ENCODE measurements at regions not wholly inside any gene's neighbourhood (a gene's known extent, or its start where the extent isn't known, plus 50 kb on each side); places are given as distances from the start of the nearest gene placed in this dataset.
"Not testable (repeated sequence)": the region's sequence is repeated elsewhere in the genome, so short reads cannot be mapped to it uniquely, and the experiment has no call there.

DNA sequence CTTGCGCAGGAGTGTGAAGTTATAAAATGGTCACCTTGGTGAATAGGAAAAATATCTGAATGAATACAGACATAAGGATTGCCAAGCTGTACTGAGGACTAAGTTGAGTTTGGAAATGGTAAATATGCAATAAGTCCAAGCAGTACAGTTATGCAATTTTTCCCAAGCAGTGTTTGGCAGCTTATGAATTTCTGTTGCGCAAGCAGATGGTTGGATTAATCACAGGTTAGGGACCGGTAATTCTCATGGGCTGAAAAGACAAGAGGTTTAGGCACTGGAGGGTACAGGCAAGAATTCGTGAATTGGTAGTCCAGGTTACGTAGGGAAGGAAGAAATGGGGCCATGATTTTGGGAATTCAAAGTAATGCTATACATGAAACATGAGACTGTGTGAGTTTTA is 210.3 kb downstream of the RAP2B start:
- in situ Hi-C loops (cut with HindIII; ENCODE audit: low pct_unique_long_range_greater_than_20kb, low sequenced_read_pairs), result no loop called here
- no peak for TF ChIP-seq JUND (IDR thresholded peaks at IDR 0.05; ENCODE audit: low read depth)
- peak in 1 of 2 experiments; percentile 25 for DNase-seq (ENCODE audit: low read depth in 1 of 2, low spot score in 1 of 2)

DNA sequence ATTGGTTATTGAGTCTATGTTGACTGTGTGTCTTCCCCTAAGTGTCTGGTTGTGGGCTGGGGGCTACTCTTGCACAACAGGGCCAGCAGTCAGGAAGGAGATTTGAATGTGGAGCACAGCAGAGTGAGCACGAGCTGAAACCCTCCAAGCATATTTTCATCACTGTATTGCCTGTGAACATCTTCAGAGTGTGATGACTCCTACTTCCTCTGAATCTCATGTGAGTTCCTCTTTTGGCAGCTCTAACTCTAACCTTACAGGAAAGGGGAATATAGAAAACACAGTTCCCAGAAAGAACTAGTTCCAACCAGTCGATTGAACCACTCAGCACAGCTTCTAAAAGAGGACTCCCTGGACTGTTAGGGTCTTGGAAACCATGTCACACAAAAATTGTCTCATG is 211.6 kb downstream of the RAP2B start:
- DNase-seq (ENCODE audit: low read depth in 1 of 2, low spot score in 1 of 2), result no peak
- TF ChIP-seq JUND (IDR thresholded peaks at IDR 0.05; ENCODE audit: low read depth), result no peak
- in situ Hi-C loops (cut with HindIII; ENCODE audit: low pct_unique_long_range_greater_than_20kb, low sequenced_read_pairs), result no loop called here

DNA sequence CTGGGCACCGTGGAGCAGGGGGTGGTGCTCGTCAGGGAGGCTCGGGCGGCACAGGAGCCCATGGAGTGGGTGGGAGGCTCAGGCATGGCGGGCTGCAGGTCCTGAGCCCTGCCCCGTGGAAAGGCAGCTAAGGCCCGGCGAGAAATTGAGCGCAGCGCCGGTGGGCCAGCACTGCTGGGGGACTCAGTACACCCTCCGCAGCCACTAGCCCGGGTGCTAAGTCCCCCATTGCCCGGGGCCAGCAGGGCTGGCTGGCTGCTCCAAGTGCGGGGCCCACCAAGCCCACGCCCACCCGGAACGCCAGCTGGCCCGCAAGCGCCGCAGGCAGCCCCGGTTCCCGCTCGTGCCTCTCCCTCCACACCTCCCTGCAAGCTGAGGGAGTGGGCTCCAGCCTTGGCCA is 216.3 kb downstream of the RAP2B start:
- in situ Hi-C loops (cut with HindIII; ENCODE audit: low pct_unique_long_range_greater_than_20kb, low sequenced_read_pairs); DNase-seq (ENCODE audit: low read depth in 1 of 2, low spot score in 1 of 2): not testable (repeated sequence)

DNA sequence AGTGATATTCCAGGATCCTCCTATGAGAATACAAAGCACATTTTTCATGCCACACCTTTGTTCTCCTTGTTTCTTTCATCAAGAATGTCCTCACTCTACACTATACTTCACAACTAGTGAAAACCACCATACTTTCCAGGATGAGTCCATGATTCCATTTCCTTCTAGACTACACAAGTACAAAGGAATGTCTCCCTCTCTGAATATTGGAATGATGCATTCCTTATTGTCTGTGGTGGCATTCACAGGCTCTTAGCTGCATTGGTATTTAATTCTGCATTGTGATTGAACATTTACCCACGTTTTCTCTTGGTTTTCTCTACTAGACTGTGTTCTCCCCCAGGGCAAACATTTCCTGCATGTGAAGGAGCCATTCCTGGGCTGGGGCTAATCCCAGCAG is 217.5 kb downstream of the RAP2B start:
- no peak for DNase-seq (ENCODE audit: low read depth in 1 of 2, low spot score in 1 of 2)
- no peak for TF ChIP-seq JUND (IDR thresholded peaks at IDR 0.05; ENCODE audit: low read depth)
- in situ Hi-C loops (cut with HindIII; ENCODE audit: low pct_unique_long_range_greater_than_20kb, low sequenced_read_pairs), result no loop called here

DNA sequence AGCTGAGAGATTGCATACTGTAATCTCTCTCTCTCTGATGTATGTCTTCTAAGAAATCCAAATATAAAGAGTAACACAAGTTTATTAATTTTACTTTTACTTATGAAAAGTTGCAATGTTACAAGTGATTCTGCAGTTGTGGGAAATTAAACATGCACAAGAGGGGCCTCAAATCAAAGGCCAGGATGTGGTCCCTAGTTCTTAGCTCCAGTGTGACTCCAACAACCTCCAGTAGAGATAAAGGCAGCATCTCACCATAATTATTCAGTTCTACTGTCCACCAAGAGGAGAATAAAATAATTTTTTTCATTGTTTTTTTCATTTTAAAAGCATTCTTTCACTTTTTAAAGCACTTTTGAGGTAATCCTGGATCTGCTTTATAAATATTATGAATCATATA is 223.3 kb downstream of the RAP2B start:
- TF ChIP-seq JUND (IDR thresholded peaks at IDR 0.05; ENCODE audit: low read depth), result no peak
- DNase-seq (ENCODE audit: low read depth in 1 of 2, low spot score in 1 of 2), result no peak
- in situ Hi-C loops (cut with HindIII; ENCODE audit: low pct_unique_long_range_greater_than_20kb, low sequenced_read_pairs), result no loop called here

DNA sequence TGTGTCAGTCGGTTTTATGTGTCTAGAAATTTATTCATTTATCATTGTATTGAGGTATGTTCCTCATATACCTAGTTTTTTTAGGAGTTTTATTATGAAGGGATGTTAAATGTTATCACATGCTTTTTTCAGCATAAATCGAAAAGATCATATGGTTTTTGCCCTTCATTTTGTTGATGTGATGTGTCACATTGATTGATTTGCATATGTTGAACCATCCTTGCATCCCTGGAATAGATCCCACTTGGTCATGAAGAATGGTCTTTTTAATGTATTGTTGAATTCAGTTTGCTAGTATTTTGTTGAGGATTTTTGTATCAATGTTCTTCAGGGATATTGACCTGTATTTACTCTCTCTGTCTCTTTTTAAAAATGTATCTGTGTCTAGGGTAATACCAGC is 230.3 kb downstream of the RAP2B start:
- no peak for DNase-seq (ENCODE audit: low read depth in 1 of 2, low spot score in 1 of 2)
- no peak for TF ChIP-seq JUND (IDR thresholded peaks at IDR 0.05; ENCODE audit: low read depth)
- in situ Hi-C loops (cut with HindIII; ENCODE audit: low pct_unique_long_range_greater_than_20kb, low sequenced_read_pairs), result no loop called here

DNA sequence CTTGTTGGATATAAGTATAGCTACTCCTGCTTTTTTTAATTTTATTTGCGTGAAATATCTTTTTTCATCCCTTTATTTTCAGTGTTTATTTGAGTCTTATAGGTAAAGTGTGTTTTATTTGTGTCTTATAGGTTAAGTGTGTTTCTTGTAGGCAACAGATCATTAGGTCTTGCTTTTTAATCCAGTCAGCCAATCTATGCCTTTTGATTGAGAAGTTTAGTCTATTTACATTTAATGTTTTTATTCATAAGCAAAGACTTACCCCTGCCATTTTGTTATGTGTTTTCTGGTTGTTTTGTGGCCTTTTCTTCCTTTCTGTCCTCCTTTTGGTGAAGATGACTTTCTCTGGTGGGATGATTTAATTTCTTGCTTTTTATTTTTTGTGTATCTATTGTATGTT is 232.0 kb downstream of the RAP2B start:
- no peak for DNase-seq (ENCODE audit: low read depth in 1 of 2, low spot score in 1 of 2)
- TF ChIP-seq JUND (IDR thresholded peaks at IDR 0.05; ENCODE audit: low read depth), result no peak
- in situ Hi-C loops (cut with HindIII; ENCODE audit: low pct_unique_long_range_greater_than_20kb, low sequenced_read_pairs), result no loop called here

DNA sequence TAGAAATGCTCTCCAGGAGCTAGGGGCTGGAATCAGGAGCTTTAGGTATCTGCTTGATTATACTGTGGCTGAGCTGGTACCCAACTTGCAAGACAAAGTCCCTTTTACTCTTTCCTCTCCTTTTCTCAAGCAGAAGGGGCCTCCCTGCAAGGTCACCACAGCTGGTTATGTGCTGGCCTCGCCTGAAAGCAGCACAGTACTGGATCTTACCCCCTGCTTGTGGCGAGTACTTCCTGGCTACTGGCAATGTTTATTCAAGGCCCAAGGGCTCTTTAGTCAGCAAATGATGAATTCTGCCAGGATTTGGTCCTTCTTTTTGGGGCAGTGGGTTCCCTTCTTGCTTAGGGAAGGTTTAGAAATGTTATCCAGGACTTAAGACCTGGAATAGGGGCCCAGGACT is 234.6 kb downstream of the RAP2B start:
- no peak for TF ChIP-seq JUND (IDR thresholded peaks at IDR 0.05; ENCODE audit: low read depth)
- in situ Hi-C loops (cut with HindIII; ENCODE audit: low pct_unique_long_range_greater_than_20kb, low sequenced_read_pairs), result no loop called here
- DNase-seq (ENCODE audit: low read depth in 1 of 2, low spot score in 1 of 2), result no peak

DNA sequence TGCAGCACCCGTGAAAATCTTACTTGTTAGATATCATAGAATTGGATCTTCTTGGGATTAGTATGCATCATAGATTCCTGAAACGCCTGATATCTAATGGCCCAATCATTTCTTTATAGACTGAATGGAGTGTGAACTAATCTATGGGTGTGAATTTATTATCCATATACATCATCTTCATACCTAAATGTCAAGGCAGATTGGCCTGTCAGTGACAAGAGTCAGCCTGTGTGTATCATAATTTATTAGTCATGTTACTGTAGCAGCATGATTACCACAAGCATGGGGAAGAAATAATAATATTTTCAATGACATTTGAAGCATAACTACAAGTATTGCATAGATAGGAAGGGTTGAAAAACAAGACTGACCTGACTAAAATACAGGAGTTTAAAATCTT is 235.8 kb downstream of the RAP2B start:
- DNase-seq (ENCODE audit: low read depth in 1 of 2, low spot score in 1 of 2), result no peak
- no peak for TF ChIP-seq JUND (IDR thresholded peaks at IDR 0.05; ENCODE audit: low read depth)
- in situ Hi-C loops (cut with HindIII; ENCODE audit: low pct_unique_long_range_greater_than_20kb, low sequenced_read_pairs), result no loop called here

DNA sequence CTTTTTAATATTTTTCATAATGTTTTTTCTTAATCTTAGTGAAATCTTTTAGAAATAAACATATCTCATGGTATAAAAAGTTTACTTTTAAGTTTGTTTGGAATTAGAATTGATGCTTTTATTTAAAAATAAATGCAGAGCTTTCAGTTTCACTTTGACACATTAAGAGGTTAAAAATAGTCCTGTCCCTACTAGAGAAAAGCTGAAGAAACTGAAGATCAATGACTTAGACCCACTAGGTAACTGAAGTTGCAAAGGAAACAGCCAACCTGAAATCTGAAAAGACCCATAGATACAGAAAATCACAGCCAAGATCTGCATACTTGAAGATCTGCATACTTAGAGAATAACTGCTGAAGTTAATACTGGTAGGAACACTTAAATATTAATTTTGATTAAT is 237.6 kb downstream of the RAP2B start:
- DNase-seq (ENCODE audit: low read depth in 1 of 2, low spot score in 1 of 2), result no peak
- in situ Hi-C loops (cut with HindIII; ENCODE audit: low pct_unique_long_range_greater_than_20kb, low sequenced_read_pairs), result no loop called here
- no peak for TF ChIP-seq JUND (IDR thresholded peaks at IDR 0.05; ENCODE audit: low read depth)

DNA sequence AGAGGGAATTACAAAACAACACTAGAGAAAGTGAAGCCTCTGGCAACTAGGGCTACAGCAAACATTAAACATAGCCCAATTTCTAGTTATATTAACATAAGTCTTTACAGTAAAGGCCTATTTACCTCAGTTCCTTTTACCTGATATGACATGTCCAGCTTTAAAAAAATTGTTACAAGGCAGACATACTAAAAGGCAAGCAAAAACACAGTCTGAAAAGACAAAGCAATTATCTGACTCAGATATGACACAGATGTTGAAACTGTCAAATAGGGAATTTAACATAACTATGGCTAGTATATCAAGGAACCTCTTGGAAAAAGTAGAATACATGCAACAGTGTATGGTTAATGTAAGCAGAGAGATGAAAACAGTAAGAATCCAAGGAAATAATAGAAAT is 238.6 kb downstream of the RAP2B start:
- in situ Hi-C loops (cut with HindIII; ENCODE audit: low pct_unique_long_range_greater_than_20kb, low sequenced_read_pairs), result no loop called here
- no peak for DNase-seq (ENCODE audit: low read depth in 1 of 2, low spot score in 1 of 2)
- no peak for TF ChIP-seq JUND (IDR thresholded peaks at IDR 0.05; ENCODE audit: low read depth)

DNA sequence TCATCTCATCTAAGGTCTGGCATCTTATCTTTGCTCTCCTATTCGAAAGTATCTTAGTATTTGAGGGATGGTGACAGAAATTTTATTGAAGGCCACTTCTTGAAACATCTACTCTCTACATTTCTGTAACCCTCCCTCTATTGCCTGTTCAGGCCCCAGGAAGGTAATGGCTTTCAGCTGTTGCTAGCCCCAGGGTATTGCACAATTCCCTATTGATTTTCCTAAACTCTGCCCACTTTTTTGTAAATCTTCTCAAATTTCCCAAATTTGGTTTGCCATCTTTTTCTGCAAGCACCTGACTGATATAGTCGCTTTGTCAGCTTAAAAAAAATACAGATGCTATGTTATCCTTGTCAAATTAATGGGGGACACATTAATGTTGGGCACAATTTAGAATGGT is 242.1 kb downstream of the RAP2B start:
- no peak for DNase-seq (ENCODE audit: low read depth in 1 of 2, low spot score in 1 of 2)
- in situ Hi-C loops (cut with HindIII; ENCODE audit: low pct_unique_long_range_greater_than_20kb, low sequenced_read_pairs), result no loop called here
- TF ChIP-seq JUND (IDR thresholded peaks at IDR 0.05; ENCODE audit: low read depth), result no peak

DNA sequence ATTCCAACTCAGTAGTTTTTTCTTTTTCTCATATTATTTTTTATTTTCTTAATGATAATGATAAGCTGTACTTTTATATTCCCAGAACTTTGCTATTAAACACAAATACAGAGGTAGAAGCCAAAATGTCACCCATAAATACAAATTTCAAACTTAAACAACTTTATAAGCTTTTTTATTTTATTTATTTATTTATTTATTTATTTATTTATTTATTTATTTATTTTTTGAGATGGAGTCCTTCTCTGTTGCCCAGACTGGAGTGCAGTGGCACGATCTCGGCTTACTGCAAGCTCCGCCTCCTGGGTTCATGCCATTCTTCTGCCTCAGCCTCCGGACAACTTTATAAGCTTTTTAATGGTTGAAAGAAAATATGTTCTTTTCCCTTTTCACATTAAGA is 243.3 kb downstream of the RAP2B start:
- in situ Hi-C loops (cut with HindIII; ENCODE audit: low pct_unique_long_range_greater_than_20kb, low sequenced_read_pairs); DNase-seq (ENCODE audit: low read depth in 1 of 2, low spot score in 1 of 2): not testable (repeated sequence)

DNA sequence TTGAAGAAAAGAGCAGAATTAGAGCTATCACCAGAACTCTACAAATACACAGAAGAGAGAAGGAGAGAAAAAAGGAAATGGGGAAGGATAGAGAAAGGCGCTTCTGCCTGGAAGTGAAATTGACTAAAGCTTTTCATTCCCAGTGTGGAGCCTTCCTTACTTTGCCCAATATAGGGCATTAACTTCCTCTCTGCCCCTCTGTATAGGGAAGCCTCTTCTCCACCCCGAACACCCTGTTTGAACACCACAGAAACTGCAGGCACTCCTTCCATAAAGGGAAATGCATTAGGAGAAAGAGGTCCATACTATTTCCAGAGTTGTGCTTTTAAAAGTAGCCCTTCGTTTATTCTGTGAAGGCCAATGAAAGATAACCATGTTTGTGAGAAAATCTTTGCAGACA is 248.5 kb downstream of the RAP2B start:
- in situ Hi-C loops (cut with HindIII; ENCODE audit: low pct_unique_long_range_greater_than_20kb, low sequenced_read_pairs), result no loop called here
- DNase-seq (ENCODE audit: low read depth in 1 of 2, low spot score in 1 of 2), result no peak

DNA sequence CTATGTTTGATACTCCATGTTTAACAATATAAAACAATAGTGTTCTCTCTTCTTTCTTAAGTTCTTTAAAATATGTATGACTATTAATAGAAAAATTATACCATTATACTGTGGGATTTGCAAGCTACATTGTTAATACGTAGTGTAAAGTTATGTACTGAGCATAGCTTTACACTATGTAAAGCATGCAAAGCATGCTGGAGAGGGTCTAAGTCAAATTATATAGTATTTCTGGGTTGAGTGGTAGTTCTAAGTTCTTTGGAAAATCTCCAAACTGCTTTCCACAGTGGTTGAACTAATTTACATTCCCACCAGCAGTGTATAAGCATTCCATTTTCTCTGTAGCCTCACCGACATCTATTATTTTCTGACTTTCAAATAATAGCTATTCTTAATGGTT is 253.0 kb downstream of the RAP2B start:
- no peak for TF ChIP-seq JUND (IDR thresholded peaks at IDR 0.05; ENCODE audit: low read depth)
- no peak for DNase-seq (ENCODE audit: low read depth in 1 of 2, low spot score in 1 of 2)
- in situ Hi-C loops (cut with HindIII; ENCODE audit: low pct_unique_long_range_greater_than_20kb, low sequenced_read_pairs), result no loop called here

More for the DNA sequence above, 248.5 kb downstream of the RAP2B start:
- TF ChIP-seq JUND (IDR thresholded peaks at IDR 0.05; ENCODE audit: low read depth), result no peak

All from T47D (cell line).